Karpas-422 (cell line): ENCODE measurements at regions not wholly inside any gene's neighbourhood (a gene's known extent, or its start where the extent isn't known, plus 50 kb on each side); places are given as distances from the start of the nearest gene placed in this dataset.

Experiments
- DNase-seq: peaks from one replicate; pipeline ENCODE4 v3.0.0-alpha.2; 2015
- H2AFZ ChIP-seq: fragments of 200-600 bp; sonication (generic); 2 replicates; pipeline ENCODE4 v1.6.1; 2014; ENCODE audit warnings: antibody characterized with exemption, low read length, mixed read lengths
- H3K27ac ChIP-seq: fragments of 200-600 bp; sonication (generic); 2 replicates; pipeline ENCODE4 v1.5.1; 2014; ENCODE audit warnings: mild to moderate bottlenecking, low read length, moderate library complexity
- H3K27me3 ChIP-seq: fragments of 200-600 bp; sonication (generic); 2 replicates; pipeline ENCODE4 v1.6.1; 2014; ENCODE audit warnings: low read length, mixed read lengths
- H3K36me3 ChIP-seq: fragments of 200-600 bp; sonication (generic); 2 replicates; pipeline ENCODE4 v1.6.1; 2014; ENCODE audit warnings: low read length, mixed read lengths; ENCODE audit not compliant: insufficient read depth
- H3K4me1 ChIP-seq: fragments of 200-600 bp; sonication (generic); 2 replicates; pipeline ENCODE4 v1.6.1; 2014; ENCODE audit warnings: mild to moderate bottlenecking, low read length, mixed read lengths
- H3K4me2 ChIP-seq: fragments of 200-600 bp; sonication (generic); 2 replicates; pipeline ENCODE4 v1.6.1; 2014; ENCODE audit warnings: low read length, low read depth, mild to moderate bottlenecking; ENCODE audit not compliant: poor library complexity, severe bottlenecking
- H3K4me3 ChIP-seq: fragments of 200-600 bp; sonication (generic); 2 replicates; pipeline ENCODE4 v1.5.1; 2014; ENCODE audit warnings: mild to moderate bottlenecking, antibody characterized with exemption, low read length, mixed read lengths
- H3K79me2 ChIP-seq: fragments of 200-600 bp; sonication (generic); 2 replicates; pipeline ENCODE4 v1.6.1; 2014; ENCODE audit warnings: mild to moderate bottlenecking, low read length, mixed read lengths
- H3K9ac ChIP-seq: fragments of 200-600 bp; sonication (generic); 2 replicates; pipeline ENCODE4 v1.6.0; 2014; ENCODE audit warnings: low read length
- H3K9me2 ChIP-seq: fragments of 200-600 bp; sonication (generic), shearing (Covaris generic); replicated peaks from 2 replicates; pipeline ENCODE4 v1.6.0; 2014; ENCODE audit warnings: mild to moderate bottlenecking, low read length, moderate library complexity; ENCODE audit not compliant: insufficient read depth
- H3K9me3 ChIP-seq: fragments of 300-700, 200-600 bp; sonication (generic); 2 replicates; pipeline ENCODE4 v1.6.1; 2014; ENCODE audit warnings: low read length, mixed read lengths
- H4K20me1 ChIP-seq: fragments of 200-600 bp; sonication (generic); 2 replicates; pipeline ENCODE4 v1.6.1; 2014; ENCODE audit warnings: mild to moderate bottlenecking, antibody characterized with exemption, low read length, low read depth; ENCODE audit not compliant: insufficient read depth

DNA sequence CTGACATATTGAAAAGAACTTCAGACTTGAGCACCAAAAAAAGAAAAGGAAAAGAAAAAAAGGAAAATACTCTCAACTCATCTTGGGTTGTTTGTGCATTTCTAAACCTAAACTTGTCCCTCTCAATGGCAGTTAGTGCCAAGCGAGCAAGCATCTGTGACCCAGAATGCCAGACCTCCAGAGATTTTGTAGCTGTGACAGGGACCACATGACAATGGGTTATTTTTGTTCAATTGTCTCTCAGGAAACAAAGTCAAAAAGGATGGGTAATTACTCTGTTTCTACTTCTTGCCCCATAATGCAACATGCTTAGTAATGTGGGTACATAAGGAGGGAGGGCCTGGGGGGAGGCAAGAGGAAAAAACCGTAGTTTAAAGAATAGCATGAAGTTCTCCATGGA is 285.7 kb upstream of the RTL1 start:
- Histone ChIP-seq H3K36me3 (no peaks in the 10 kb centered on the region), H3K4me1 (no peaks in the 10 kb centered on the region), H3K27ac (no peak overlapping the region), H3K4me2 (no peak overlapping the region), H3K9me2 (no peaks in the 10 kb centered on the region; the same call in 1 of the 2 replicates), H3K79me2 (no peaks in the 10 kb centered on the region), H2AFZ (no peak overlapping the region), H4K20me1 (no peaks in the 10 kb centered on the region; the same call in 1 of the 2 replicates), H3K9me3 (no peaks in the 10 kb centered on the region), H3K27me3 (no peaks in the 10 kb centered on the region), H3K9ac (no peak overlapping the region), H3K4me3 (no peak overlapping the region)
- DNase-seq, result no peak

DNA sequence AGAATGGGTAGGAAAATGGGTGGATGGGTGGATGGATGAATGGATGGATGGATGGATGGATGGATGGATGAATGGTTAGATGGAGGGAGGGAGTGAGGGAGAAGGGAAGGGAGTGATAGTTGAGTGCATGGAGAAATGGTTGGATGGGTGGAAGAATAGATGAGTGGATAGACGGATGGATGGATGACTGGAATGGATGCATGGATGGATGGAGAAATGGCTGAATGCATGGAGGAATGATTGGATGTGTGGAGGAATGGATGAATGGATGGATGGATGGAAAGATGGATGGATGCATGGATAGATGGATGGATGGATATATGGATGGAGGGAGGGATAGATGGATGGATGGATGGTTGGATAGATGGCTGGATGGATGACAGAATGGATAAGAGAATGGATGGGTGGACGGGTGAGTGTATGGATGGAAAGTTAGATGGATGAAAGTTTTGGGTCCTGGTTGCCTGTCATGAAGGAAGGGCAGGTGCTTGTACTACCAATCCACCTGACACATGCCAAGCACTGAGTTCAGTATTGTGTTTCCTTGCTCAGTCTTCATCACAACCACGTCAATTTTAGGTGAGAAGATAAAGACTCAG is 286.5 kb upstream of the RTL1 start:
- Histone ChIP-seq H3K4me2 (no peak overlapping the region), H3K27ac (no peak overlapping the region), H2AFZ (no peak overlapping the region), H3K27me3 (no peaks in the 10 kb centered on the region), H4K20me1 (peaks cover 3% of the 10 kb centered on the region; the same call in 1 of the 2 replicates), H3K9me3 (no peaks in the 10 kb centered on the region), H3K4me3 (no peak overlapping the region), H3K36me3 (no peaks in the 10 kb centered on the region), H3K9ac (no peak overlapping the region), H3K9me2 (no peaks in the 10 kb centered on the region; the same call in 1 of the 2 replicates), H3K4me1 (no peaks in the 10 kb centered on the region), H3K79me2 (no peaks in the 10 kb centered on the region)
- no peak for DNase-seq

DNA sequence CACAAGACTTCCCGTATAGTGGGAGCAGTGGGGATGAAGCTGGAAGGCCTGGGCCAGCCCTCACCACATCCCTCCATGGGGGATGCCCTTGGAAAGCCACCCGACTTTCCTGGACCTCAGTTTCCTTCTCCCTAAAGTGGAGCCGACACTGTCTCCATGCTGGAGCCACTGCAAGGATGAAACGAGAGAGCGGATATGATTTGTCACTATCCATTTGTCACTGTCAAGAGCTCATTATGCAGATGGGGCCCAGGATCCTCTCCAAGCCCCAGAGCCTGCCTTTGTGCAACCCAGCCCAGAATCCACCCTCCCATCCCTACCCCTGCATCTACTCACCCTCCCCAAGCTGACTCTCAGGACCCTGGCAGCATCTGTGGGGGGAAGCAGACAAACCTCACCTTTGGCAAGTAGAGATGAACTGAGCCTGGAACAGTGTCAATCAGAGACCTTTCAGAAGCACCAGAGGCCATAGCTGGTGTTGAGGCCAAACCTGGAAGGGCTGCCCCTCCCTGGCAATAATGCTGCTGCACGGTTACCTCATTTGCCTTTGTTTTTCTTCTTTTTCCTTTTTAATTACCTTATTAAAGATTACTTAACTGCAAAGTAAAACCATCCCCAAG is 287.7 kb upstream of the RTL1 start:
- H3K79me2 ChIP-seq, result no peaks in the 10 kb centered on the region
- no peak overlapping the region for H3K9ac ChIP-seq
- peaks cover 3% of the 10 kb centered on the region; the same call in 1 of the 2 replicates for H4K20me1 ChIP-seq
- H3K27ac ChIP-seq, result no peak overlapping the region
- no peaks in the 10 kb centered on the region for H3K9me3 ChIP-seq
- no peaks in the 10 kb centered on the region for H3K4me1 ChIP-seq
- H3K4me3 ChIP-seq, result no peak overlapping the region
- H3K4me2 ChIP-seq, result no peak overlapping the region
- H3K9me2 ChIP-seq, result no peaks in the 10 kb centered on the region; the same call in 1 of the 2 replicates
- H2AFZ ChIP-seq, result no peak overlapping the region
- H3K36me3 ChIP-seq, result no peaks in the 10 kb centered on the region
- H3K27me3 ChIP-seq, result no peaks in the 10 kb centered on the region
- no peak for DNase-seq

DNA sequence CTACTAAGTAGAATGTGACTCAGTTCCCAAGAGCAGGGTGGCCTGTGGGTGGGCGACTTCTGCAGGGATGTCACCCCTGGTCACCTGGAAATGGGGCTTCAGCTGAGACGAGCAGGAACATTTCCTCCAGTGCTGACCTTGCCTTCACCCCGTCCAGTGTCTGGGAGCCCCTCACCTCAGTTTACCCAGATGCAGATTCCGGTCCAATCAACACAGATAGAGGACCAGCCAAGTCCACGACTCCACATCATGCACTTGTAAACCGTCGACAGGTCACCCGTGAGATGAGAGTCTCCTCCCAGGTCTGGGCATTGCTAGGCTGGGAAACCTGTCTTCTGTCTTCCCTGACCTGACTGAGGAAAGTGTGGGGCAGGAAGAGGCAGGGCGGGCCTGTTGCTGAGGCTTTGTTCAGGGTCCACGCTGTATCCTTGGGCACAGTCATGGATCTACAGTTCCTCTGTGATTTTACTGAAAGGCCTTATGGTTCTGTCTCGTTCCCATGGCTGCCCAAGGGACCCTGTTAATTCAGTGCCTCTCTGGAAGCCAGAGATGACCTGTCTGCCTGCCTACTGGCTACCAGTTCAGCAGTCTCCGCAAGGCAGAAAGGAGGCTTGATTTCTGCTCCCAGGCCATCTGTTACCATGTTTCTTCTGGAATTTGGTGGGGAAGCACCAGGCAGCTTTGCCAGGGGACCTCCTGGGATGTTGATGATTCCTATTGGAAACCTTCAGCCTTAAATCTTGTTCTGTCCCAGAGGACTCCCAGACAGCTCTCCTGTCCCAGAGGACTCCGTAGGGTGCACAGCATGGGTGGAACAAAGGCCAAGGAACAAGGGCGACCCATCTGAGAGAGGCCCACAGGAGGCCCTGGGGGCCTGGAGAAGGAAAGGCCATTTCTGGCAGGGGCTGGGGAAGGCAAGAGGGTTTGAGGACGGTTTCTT is 288.5 kb upstream of the RTL1 start:
- Histone ChIP-seq H3K4me1 (no peaks in the 10 kb centered on the region), H3K79me2 (no peaks in the 10 kb centered on the region), H3K9me2 (no peaks in the 10 kb centered on the region; the same call in 1 of the 2 replicates), H3K27me3 (no peaks in the 10 kb centered on the region), H3K4me3 (no peak overlapping the region), H3K9ac (no peak overlapping the region), H4K20me1 (peaks cover 3% of the 10 kb centered on the region; the same call in 1 of the 2 replicates), H3K36me3 (no peaks in the 10 kb centered on the region), H2AFZ (no peak overlapping the region), H3K4me2 (no peak overlapping the region), H3K27ac (no peak overlapping the region), H3K9me3 (no peaks in the 10 kb centered on the region)
- DNase-seq, result no peak

DNA sequence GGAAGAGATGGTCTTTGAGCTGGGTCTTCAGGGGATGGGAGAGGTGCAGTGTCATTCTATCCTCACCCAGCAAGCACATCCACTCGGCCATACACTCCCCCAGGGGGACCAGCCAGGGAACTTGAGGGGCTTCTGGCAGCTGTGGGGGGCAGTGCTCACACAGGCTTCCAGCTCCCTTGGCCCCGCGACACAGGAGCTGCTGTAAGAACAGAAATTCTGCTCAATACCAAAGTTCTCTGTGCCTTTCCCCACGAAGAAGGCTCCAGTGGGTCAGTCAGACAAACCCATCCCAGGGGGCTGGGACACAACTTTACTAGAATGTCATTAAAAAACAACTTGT is 289.1 kb upstream of the RTL1 start:
- Histone ChIP-seq H3K4me3 (no peak overlapping the region), H3K36me3 (no peaks in the 10 kb centered on the region), H3K27ac (no peak overlapping the region), H3K9me2 (no peaks in the 10 kb centered on the region; the same call in 1 of the 2 replicates), H3K4me2 (no peak overlapping the region), H3K4me1 (no peaks in the 10 kb centered on the region), H3K9ac (no peak overlapping the region), H3K79me2 (no peaks in the 10 kb centered on the region), H3K9me3 (no peaks in the 10 kb centered on the region), H4K20me1 (peaks cover 3% of the 10 kb centered on the region; the same call in 1 of the 2 replicates), H2AFZ (no peak overlapping the region), H3K27me3 (no peaks in the 10 kb centered on the region)
- DNase-seq, result no peak

DNA sequence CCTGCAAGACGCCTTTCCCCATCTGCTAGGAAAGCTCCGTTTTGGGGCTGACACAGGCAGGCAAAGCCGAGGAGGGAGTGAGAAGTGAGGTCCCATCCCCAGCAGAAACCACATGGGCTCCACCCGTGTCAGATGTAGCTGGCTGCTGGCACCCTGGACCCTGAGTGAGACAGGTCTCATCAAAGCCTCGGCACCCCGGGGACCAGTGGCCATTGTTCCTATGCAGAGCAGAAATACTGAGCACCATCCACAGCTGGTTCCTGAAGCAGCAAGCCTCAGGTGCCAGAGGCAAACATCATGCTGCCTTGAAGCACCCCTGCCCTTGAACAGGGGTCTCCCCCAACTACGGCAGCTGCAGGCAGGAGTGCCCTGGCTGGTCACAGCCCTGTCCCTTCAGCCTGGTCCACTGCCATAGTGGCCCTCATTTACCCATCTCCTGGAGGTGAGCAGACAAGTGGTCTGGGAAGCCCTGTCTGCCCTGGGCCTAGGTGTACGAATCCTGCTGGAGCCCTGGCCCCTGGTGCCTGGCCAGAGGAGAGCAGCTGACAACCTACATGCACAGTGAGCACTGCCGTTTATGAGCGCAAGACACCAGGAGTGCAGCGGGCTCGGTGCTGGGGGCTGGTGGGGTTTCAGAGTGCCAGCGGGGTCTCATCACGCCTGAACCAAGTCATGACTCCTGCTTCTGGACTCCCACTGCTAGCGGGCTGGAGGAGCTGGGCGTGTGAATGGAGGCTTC is 289.8 kb upstream of the RTL1 start:
- Histone ChIP-seq H3K4me3 (no peak overlapping the region), H3K4me2 (no peak overlapping the region), H3K9ac (no peak overlapping the region), H3K9me2 (no peaks in the 10 kb centered on the region; the same call in 1 of the 2 replicates), H3K27me3 (no peaks in the 10 kb centered on the region), H3K4me1 (no peaks in the 10 kb centered on the region), H3K79me2 (no peaks in the 10 kb centered on the region), H3K36me3 (no peaks in the 10 kb centered on the region), H3K27ac (no peak overlapping the region), H3K9me3 (no peaks in the 10 kb centered on the region), H2AFZ (no peak overlapping the region), H4K20me1 (peaks cover 3% of the 10 kb centered on the region; the same call in 1 of the 2 replicates)
- DNase-seq, result no peak

DNA sequence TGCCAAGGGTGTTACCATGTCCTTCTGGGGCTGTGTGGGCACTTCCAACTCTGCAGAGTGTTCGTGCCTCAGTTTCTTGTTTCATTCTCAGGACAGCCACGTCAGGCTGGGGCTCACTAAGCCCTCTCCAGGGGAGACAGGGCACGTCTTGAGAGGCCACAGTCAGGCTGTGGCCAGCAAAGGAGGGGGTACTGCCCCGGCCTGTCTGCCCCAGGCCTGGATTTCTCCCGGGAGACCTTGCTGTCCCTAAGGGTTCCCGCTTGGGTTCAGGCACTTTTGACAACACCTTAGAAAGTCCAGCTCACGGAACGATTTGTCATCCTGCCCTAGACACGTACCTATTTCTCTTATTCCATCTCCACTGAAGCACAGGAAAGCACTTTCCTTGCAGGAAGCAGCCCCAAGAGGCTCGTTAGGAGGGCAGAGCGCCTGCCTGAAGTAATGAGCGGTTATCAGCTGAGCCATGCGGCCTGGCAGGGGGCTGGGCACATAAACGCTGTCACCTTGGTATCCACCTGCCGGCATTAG is 290.4 kb upstream of the RTL1 start:
- no peaks in the 10 kb centered on the region for H3K79me2 ChIP-seq
- no peaks in the 10 kb centered on the region; the same call in 1 of the 2 replicates for H3K9me2 ChIP-seq
- no peaks in the 10 kb centered on the region for H3K9me3 ChIP-seq
- H4K20me1 ChIP-seq, result peaks cover 3% of the 10 kb centered on the region; the same call in 1 of the 2 replicates
- DNase-seq, result no peak
- no peak overlapping the region for H3K4me2 ChIP-seq
- H2AFZ ChIP-seq, result no peak overlapping the region
- no peaks in the 10 kb centered on the region for H3K36me3 ChIP-seq
- H3K4me1 ChIP-seq, result no peaks in the 10 kb centered on the region
- no peaks in the 10 kb centered on the region for H3K27me3 ChIP-seq
- no peak overlapping the region for H3K4me3 ChIP-seq
- no peak overlapping the region for H3K27ac ChIP-seq
- no peak overlapping the region for H3K9ac ChIP-seq
